SK-N-SH treated with all-trans-retinoic acid at 6 μM for 48 hours (cell line): ENCODE measurements at regions not wholly inside any gene's neighbourhood (a gene's known extent, or its start where the extent isn't known, plus 50 kb on each side); places are given as distances from the start of the nearest gene placed in this dataset.

Experiments
- ATAC-seq: fragments of 200-7000 bp; cut with Tn5 transposase; 3 replicates; pipeline ENCODE4 v1.9.1; 2020; ENCODE audit warnings: mild to moderate bottlenecking, moderate library complexity
- ARNTL ChIP-seq: fragments of 450-650 bp; formaldehyde crosslinking; IDR thresholded peaks from 2 replicates; pipeline ENCODE4 v1.5.0; 2020; ENCODE audit warnings: low read depth, mild to moderate bottlenecking, moderate library complexity, borderline replicate concordance
- BACH2 ChIP-seq: fragments of 250-450 bp; sonication (Bioruptor Pico); IDR thresholded peaks from 2 replicates; pipeline ENCODE4 v1.9.0; 2021; ENCODE audit warnings: mild to moderate bottlenecking, borderline replicate concordance
- CSDC2 ChIP-seq: fragments of 250-450 bp; sonication (Bioruptor Pico); IDR thresholded peaks from 2 replicates; pipeline ENCODE4 v1.5.0; 2020; ENCODE audit warnings: mild to moderate bottlenecking, moderate library complexity
- ESRRG ChIP-seq: fragments of 250-450 bp; sonication (Bioruptor Pico); IDR thresholded peaks from 2 replicates; pipeline ENCODE4 v1.6.1; 2021; ENCODE audit warnings: mild to moderate bottlenecking
- GLIS3 ChIP-seq: fragments of 250-450 bp; sonication (Bioruptor Pico); IDR thresholded peaks from 2 replicates; pipeline ENCODE4 v1.5.0; 2020; ENCODE audit warnings: mild to moderate bottlenecking, moderate library complexity
- ISL1 ChIP-seq: fragments of 250-450 bp; sonication (Bioruptor Pico); IDR thresholded peaks from 2 replicates; pipeline ENCODE4 v2.1.2; 2022; ENCODE audit warnings: mild to moderate bottlenecking, moderate library complexity
- OSR1 ChIP-seq: fragments of 250-450 bp; sonication (Bioruptor Pico); IDR thresholded peaks from 2 replicates; pipeline ENCODE4 v1.8.0; 2022; ENCODE audit warnings: moderate library complexity, mild to moderate bottlenecking, inconsistent platforms
- POU6F1 ChIP-seq: fragments of 250-450 bp; sonication (Bioruptor Pico); IDR thresholded peaks from 2 replicates; pipeline ENCODE4 v1.8.0; 2021; ENCODE audit warnings: low read depth, mild to moderate bottlenecking, moderate library complexity, borderline replicate concordance
- PPARA ChIP-seq: fragments of 250-450 bp; sonication (Bioruptor Pico); IDR thresholded peaks from 2 replicates; pipeline ENCODE4 v1.5.0; 2020; ENCODE audit warnings: mild to moderate bottlenecking, borderline replicate concordance
- RARB ChIP-seq: fragments of 250-450 bp; sonication (Bioruptor Pico); IDR thresholded peaks from 2 replicates; pipeline ENCODE4 v1.8.0; 2021; ENCODE audit warnings: mild to moderate bottlenecking, moderate library complexity
- SNAI2 ChIP-seq: fragments of 250-450 bp; sonication (Bioruptor Pico); IDR thresholded peaks from 2 replicates; pipeline ENCODE4 v1.5.0; 2020; ENCODE audit warnings: mild to moderate bottlenecking, moderate library complexity
- TCF4 ChIP-seq: fragments of 250-450 bp; sonication (Bioruptor Pico); IDR thresholded peaks from 2 replicates; pipeline ENCODE4 v1.8.0; 2021; ENCODE audit warnings: mild to moderate bottlenecking, moderate library complexity, borderline replicate concordance
- TOX ChIP-seq: fragments of 250-450 bp; sonication (Bioruptor Pico); IDR thresholded peaks from 2 replicates; pipeline ENCODE4 v1.8.0; 2021; ENCODE audit warnings: mild to moderate bottlenecking, moderate library complexity, borderline replicate concordance
- ZC3H10 ChIP-seq: fragments of 250-450 bp; sonication (Bioruptor Pico); IDR thresholded peaks from 2 replicates; pipeline ENCODE4 v1.5.1; 2021; ENCODE audit warnings: mild to moderate bottlenecking, moderate library complexity
- ZFP3 ChIP-seq: fragments of 250-450 bp; sonication (Bioruptor Pico); IDR thresholded peaks from 2 replicates; pipeline ENCODE4 v1.5.0; 2020; ENCODE audit warnings: mild to moderate bottlenecking, moderate library complexity
- ZFP30 ChIP-seq: fragments of 450-650 bp; formaldehyde crosslinking; IDR thresholded peaks from 2 replicates; pipeline ENCODE4 v1.5.0; 2022; ENCODE audit warnings: mild to moderate bottlenecking, moderate library complexity
- ZNF565 ChIP-seq: fragments of 450-650 bp; formaldehyde crosslinking; conservative IDR thresholded peaks from 2 replicates; pipeline ENCODE4 v1.5.0; 2020; ENCODE audit warnings: low read depth, mild to moderate bottlenecking, moderate library complexity
- ZNF70 ChIP-seq: fragments of 450-650 bp; formaldehyde crosslinking; IDR thresholded peaks from 2 replicates; pipeline ENCODE4 v1.5.0; 2020; ENCODE audit warnings: mild to moderate bottlenecking, moderate library complexity
- ZNF8 ChIP-seq: fragments of 450-650 bp; formaldehyde crosslinking; IDR thresholded peaks from 2 replicates; pipeline ENCODE4 v1.5.0; 2020; ENCODE audit warnings: mild to moderate bottlenecking, moderate library complexity
- TF ChIP-seq, protein P1 (sequence below): fragments of 250-450 bp; sonication (Bioruptor Pico); IDR thresholded peaks from 2 replicates; pipeline ENCODE4 v1.8.0; 2020; ENCODE audit warnings: mild to moderate bottlenecking, moderate library complexity, borderline replicate concordance
- TF ChIP-seq, protein P2 (sequence below): fragments of 250-450 bp; sonication (Bioruptor Pico); IDR thresholded peaks from 2 replicates; pipeline ENCODE4 v1.5.1; 2021; ENCODE audit warnings: mild to moderate bottlenecking, moderate library complexity
- TF ChIP-seq, protein P3 (sequence below): fragments of 250-450 bp; sonication (Bioruptor Pico); IDR thresholded peaks from 2 replicates; pipeline ENCODE4 v1.5.0; 2020; ENCODE audit warnings: mild to moderate bottlenecking, moderate library complexity
- TF ChIP-seq, protein P4 (sequence below): fragments of 250-450 bp; sonication (Bioruptor Pico); IDR thresholded peaks from 2 replicates; pipeline ENCODE4 v1.5.1; 2020; ENCODE audit warnings: low read depth, mild to moderate bottlenecking, moderate library complexity

DNA sequence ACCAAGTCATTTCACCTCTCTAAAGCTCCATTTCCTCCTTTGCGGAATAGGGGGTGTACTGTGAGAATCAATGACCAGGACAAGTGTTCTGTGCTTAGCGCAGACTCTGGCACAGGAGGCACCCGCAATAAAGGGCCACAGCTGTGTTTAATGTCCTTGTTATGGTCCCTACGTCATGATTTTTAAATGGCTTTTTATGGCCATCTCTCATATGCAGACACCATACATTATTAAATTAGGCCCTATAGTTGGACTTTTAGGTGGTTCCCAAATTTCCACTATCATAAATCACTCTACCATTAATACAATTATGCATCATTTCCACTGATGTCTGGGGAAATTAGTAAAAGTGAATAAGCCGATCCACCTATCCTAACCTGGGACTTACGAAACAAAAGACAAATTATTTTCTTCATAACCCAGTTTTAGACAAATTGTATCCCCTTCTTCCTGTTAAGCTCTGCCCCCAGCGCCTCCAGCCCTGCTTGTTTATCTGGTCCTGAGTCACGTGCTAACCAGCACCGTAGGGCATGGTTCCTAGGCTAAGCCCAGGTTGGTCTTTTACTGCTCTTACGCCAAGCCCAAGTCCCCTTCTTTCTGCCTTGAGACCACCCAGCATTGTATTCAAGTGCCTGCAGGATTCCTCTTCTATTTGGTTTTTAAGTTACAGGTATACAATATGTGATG is 278.3 kb downstream of the SHQ1 start:
- TF ChIP-seq, protein P1, sequence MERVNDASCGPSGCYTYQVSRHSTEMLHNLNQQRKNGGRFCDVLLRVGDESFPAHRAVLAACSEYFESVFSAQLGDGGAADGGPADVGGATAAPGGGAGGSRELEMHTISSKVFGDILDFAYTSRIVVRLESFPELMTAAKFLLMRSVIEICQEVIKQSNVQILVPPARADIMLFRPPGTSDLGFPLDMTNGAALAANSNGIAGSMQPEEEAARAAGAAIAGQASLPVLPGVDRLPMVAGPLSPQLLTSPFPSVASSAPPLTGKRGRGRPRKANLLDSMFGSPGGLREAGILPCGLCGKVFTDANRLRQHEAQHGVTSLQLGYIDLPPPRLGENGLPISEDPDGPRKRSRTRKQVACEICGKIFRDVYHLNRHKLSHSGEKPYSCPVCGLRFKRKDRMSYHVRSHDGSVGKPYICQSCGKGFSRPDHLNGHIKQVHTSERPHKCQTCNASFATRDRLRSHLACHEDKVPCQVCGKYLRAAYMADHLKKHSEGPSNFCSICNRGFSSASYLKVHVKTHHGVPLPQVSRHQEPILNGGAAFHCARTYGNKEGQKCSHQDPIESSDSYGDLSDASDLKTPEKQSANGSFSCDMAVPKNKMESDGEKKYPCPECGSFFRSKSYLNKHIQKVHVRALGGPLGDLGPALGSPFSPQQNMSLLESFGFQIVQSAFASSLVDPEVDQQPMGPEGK = no peak
- TF ChIP-seq ZNF70 (CRISPR knock-in tag) = 0 out of 2 replicates have a peak, but pooled peaks have one; percentile 9
- no peak for TF ChIP-seq ZC3H10 (CRISPR knock-in tag)
- no peak for TF ChIP-seq BACH2
- TF ChIP-seq GLIS3 (CRISPR knock-in tag) = no peak
- no peak for TF ChIP-seq ARNTL (CRISPR knock-in tag)
- TF ChIP-seq ZFP30 (CRISPR knock-in tag) = no peak
- no peak for TF ChIP-seq ESRRG (CRISPR knock-in tag)
- TF ChIP-seq, protein P2, sequence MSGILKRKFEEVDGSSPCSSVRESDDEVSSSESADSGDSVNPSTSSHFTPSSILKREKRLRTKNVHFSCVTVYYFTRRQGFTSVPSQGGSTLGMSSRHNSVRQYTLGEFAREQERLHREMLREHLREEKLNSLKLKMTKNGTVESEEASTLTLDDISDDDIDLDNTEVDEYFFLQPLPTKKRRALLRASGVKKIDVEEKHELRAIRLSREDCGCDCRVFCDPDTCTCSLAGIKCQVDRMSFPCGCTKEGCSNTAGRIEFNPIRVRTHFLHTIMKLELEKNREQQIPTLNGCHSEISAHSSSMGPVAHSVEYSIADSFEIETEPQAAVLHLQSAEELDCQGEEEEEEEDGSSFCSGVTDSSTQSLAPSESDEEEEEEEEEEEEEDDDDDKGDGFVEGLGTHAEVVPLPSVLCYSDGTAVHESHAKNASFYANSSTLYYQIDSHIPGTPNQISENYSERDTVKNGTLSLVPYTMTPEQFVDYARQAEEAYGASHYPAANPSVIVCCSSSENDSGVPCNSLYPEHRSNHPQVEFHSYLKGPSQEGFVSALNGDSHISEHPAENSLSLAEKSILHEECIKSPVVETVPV (CRISPR knock-in tag) = 0 out of 2 replicates have a peak, but pooled peaks have one; percentile 23
- TF ChIP-seq, protein P3, sequence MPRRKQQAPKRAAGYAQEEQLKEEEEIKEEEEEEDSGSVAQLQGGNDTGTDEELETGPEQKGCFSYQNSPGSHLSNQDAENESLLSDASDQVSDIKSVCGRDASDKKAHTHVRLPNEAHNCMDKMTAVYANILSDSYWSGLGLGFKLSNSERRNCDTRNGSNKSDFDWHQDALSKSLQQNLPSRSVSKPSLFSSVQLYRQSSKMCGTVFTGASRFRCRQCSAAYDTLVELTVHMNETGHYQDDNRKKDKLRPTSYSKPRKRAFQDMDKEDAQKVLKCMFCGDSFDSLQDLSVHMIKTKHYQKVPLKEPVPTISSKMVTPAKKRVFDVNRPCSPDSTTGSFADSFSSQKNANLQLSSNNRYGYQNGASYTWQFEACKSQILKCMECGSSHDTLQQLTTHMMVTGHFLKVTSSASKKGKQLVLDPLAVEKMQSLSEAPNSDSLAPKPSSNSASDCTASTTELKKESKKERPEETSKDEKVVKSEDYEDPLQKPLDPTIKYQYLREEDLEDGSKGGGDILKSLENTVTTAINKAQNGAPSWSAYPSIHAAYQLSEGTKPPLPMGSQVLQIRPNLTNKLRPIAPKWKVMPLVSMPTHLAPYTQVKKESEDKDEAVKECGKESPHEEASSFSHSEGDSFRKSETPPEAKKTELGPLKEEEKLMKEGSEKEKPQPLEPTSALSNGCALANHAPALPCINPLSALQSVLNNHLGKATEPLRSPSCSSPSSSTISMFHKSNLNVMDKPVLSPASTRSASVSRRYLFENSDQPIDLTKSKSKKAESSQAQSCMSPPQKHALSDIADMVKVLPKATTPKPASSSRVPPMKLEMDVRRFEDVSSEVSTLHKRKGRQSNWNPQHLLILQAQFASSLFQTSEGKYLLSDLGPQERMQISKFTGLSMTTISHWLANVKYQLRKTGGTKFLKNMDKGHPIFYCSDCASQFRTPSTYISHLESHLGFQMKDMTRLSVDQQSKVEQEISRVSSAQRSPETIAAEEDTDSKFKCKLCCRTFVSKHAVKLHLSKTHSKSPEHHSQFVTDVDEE (CRISPR knock-in tag) = peak; percentile 89
- peak; percentile 66; the same call in 1 of the 2 replicates for TF ChIP-seq TCF4 (CRISPR knock-in tag)
- no peak for TF ChIP-seq ZNF8
- TF ChIP-seq OSR1 (CRISPR knock-in tag) = no peak
- TF ChIP-seq, protein P4, sequence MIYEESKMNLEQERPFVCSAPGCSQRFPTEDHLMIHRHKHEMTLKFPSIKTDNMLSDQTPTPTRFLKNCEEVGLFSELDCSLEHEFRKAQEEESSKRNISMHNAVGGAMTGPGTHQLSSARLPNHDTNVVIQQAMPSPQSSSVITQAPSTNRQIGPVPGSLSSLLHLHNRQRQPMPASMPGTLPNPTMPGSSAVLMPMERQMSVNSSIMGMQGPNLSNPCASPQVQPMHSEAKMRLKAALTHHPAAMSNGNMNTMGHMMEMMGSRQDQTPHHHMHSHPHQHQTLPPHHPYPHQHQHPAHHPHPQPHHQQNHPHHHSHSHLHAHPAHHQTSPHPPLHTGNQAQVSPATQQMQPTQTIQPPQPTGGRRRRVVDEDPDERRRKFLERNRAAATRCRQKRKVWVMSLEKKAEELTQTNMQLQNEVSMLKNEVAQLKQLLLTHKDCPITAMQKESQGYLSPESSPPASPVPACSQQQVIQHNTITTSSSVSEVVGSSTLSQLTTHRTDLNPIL (CRISPR knock-in tag) = no peak
- TF ChIP-seq CSDC2 = no peak
- no peak for TF ChIP-seq RARB (CRISPR knock-in tag)
- 0 out of 2 replicates have a peak, but pooled peaks have one; percentile 13 for TF ChIP-seq ISL1 (CRISPR knock-in tag)
- no peak for TF ChIP-seq ZNF565
- TF ChIP-seq TOX = no peak
- TF ChIP-seq PPARA (CRISPR knock-in tag) = no peak
- TF ChIP-seq SNAI2 = no peak
- TF ChIP-seq POU6F1 (CRISPR knock-in tag) = no peak
- no peak for TF ChIP-seq ZFP3 (CRISPR knock-in tag)
- ATAC-seq = no peak; the same call in 2 of the 3 replicates

GRCh38 chr3:72568083-72568482 is 280.2 kb downstream of the SHQ1 start:
- TF ChIP-seq ZC3H10 (CRISPR knock-in tag) (no peak), TCF4 (CRISPR knock-in tag) (no peak), ZFP30 (CRISPR knock-in tag) (no peak), OSR1 (CRISPR knock-in tag) (no peak), ZNF565 (no peak), TOX (no peak), SNAI2 (no peak), ZFP3 (CRISPR knock-in tag) (no peak), CSDC2 (no peak)
- no peak for ATAC-seq
